Activated CD4-positive, alpha-beta memory T cell treated with anti-CD3 and anti-CD28 coated beads, Interleukin-2, amount 10 ng/mL, durations not matched to agents 7 days and 5 days (primary cell): ENCODE measurements at regions not wholly inside any gene's neighbourhood (a gene's known extent, or its start where the extent isn't known, plus 50 kb on each side); places are given as distances from the start of the nearest gene placed in this dataset.

Experiments
- CTCF ChIA-PET: fragments of 350-600 bp; sonication (Branson Sonifier 250); formaldehyde crosslinking; loops from one replicate; lab custom pipeline; 2021; ENCODE audit warnings: antibody characterized with exemption, inconsistent platforms; lab: Charles Lee
- POLR2A ChIA-PET: fragments of 350-600 bp; sonication (Branson Sonifier 250); formaldehyde crosslinking; loops from one replicate; lab custom pipeline; 2021; ENCODE audit warnings: antibody characterized with exemption; lab: Charles Lee
- DNase-seq: peaks from one replicate; pipeline ENCODE4 v3.0.0-alpha.2; 2020
- H3K27ac Mint-ChIP-seq: one replicate; pipeline ENCODE4 v1.8.0; 2021; ENCODE audit warnings: mild to moderate bottlenecking, mixed read lengths
- H3K27me3 Mint-ChIP-seq: one replicate; pipeline ENCODE4 v1.8.0; 2021; ENCODE audit warnings: mixed read lengths
- H3K36me3 Mint-ChIP-seq: one replicate; pipeline ENCODE4 v1.8.0; 2021; ENCODE audit warnings: low read depth, mixed read lengths
- H3K4me1 Mint-ChIP-seq: one replicate; pipeline ENCODE4 v1.8.0; 2021; ENCODE audit warnings: mixed read lengths
- H3K4me3 Mint-ChIP-seq: one replicate; pipeline ENCODE4 v1.8.0; 2021; ENCODE audit warnings: mild to moderate bottlenecking, mixed read lengths
- H3K9me3 Mint-ChIP-seq: one replicate; pipeline ENCODE4 v1.8.0; 2021; ENCODE audit warnings: mixed read lengths

DNA sequence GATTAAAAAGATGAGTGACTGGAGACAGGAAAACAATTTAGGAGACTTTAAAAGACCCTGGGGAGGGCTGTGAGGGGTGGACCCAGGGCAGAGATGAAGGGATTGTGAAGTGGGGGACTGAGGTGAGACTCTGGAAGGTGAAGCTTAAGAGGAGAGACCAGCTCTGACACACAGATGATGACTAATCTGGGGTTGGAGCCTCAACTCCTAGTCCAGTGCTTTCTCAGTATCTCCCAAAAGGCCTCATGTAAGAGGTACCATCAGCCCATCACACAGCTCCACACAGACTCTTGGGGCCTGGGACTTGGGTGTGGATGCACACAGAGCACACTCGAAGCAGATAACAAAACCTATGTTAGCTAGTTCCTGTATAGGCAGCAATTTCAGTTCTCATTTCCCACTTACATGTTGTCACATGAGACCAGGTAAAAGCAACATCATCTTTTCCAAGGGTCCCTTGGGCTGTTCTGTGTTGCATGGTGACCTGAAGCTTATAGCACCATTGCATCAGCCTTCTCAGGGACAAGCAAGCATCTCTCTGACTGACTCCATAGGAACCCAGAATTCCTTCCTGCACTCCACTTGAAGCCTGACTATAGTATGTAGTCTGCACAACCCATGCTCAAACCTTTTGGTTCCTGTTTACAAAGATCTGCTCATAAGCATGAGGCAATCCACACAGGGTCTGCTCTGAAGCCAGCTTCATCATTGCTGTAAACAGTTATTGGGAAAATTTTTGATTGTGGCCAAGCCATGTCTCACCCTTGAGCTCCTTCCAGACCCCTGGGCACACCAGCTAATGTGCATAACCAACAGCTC lies 88.6 kb upstream of the MYCBP2 start:
- POLR2A ChIA-PET: no interaction called here
- Mint-ChIP-seq H3K27ac (no peak overlapping the region), H3K27me3 (no peaks in the 10 kb centered on the region), H3K9me3 (no peaks in the 10 kb centered on the region), H3K4me1 (no peaks in the 10 kb centered on the region), H3K36me3 (no peaks in the 10 kb centered on the region), H3K4me3 (no peak overlapping the region)
- DNase-seq: no peak
- CTCF ChIA-PET: no interaction called here

DNA sequence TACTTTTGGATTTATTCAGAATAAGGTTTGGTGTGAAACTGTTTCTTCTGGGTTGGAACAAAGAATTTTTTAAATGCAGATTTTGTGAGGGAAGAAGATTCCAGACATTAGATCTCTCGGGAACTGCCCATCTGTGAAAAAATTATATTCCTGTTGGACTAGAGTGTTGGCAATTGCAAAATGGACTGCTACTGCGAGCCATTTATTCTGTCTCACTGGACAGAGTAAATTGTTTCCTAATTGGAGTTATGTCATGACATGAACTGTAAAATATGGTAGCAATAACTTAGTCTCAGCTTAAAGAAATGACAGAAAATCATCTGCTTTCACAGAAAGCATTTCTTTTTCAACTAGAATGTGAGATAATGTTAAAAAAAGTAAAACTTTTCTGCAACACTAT lies 86.0 kb upstream of the MYCBP2 start:
- CTCF ChIA-PET: no interaction called here

DNA sequence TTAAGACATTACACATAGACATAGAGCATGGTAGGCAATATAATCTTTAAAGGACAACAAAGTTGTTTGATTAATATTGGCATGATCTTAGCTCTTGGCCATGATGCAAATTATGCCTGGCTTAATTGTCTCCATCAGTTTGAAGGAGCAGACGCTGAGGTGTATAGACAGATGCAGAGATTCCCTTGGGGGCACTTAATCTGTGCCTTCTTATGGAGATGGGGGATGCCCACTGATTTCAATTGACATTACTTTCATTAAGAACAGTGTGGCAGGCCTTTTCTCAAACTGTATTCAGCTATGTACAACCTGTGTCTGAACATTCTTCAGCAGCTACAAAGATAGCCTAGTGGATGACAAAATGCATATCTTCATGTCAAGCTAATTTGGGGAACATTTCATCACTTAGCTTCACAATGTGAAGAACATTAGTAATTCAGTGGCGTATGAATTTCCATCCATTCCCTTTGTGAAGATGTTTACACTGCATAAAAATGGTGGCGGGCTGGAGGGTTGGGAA lies 85.3 kb upstream of the MYCBP2 start:
- H3K4me3 Mint-ChIP-seq: no peak overlapping the region
- no peaks in the 10 kb centered on the region for H3K36me3 Mint-ChIP-seq
- H3K9me3 Mint-ChIP-seq: no peaks in the 10 kb centered on the region
- no peaks in the 10 kb centered on the region for H3K27me3 Mint-ChIP-seq
- no peak overlapping the region for H3K27ac Mint-ChIP-seq
- POLR2A ChIA-PET: no interaction called here
- no peaks in the 10 kb centered on the region for H3K4me1 Mint-ChIP-seq
- CTCF ChIA-PET: interaction anchor here (1.0 kb wide), 1 partner anchor 66 kb away, joined by 3 read pairs; no protein-coding TSS in a partner anchor
- DNase-seq: no peak

More for the DNA sequence above, 86.0 kb upstream of the MYCBP2 start:
- no peaks in the 10 kb centered on the region for H3K4me1 Mint-ChIP-seq
- DNase-seq: no peak
- POLR2A ChIA-PET: no interaction called here
- no peak overlapping the region for H3K4me3 Mint-ChIP-seq
- no peaks in the 10 kb centered on the region for H3K9me3 Mint-ChIP-seq
- H3K36me3 Mint-ChIP-seq: no peaks in the 10 kb centered on the region
- no peak overlapping the region for H3K27ac Mint-ChIP-seq
- no peaks in the 10 kb centered on the region for H3K27me3 Mint-ChIP-seq

DNA sequence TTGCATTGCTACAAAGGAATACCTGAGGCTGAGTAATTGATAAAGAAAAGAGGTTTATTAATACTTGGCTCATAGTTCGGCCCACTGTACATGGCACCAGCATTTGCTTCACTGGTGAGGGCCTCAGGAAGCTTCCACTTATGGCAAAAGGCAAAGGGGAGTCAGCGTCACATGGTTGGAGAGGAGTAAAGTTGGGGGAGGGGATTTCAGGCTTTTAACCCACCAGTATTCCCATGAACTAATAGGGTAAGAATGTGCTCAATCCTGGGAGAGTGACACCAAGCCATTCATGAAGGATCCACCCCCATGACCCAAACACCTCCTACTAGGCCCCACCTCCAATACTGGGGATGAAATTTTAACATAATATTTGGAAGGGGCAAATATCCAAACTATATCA lies 82.5 kb upstream of the MYCBP2 start:
- Mint-ChIP-seq H3K4me3 (no peak overlapping the region), H3K27ac (no peak overlapping the region), H3K4me1 (no peaks in the 10 kb centered on the region), H3K36me3 (no peaks in the 10 kb centered on the region), H3K27me3 (no peaks in the 10 kb centered on the region), H3K9me3 (no peaks in the 10 kb centered on the region)
- DNase-seq: no peak
- CTCF ChIA-PET: no interaction called here
- POLR2A ChIA-PET: no interaction called here

DNA sequence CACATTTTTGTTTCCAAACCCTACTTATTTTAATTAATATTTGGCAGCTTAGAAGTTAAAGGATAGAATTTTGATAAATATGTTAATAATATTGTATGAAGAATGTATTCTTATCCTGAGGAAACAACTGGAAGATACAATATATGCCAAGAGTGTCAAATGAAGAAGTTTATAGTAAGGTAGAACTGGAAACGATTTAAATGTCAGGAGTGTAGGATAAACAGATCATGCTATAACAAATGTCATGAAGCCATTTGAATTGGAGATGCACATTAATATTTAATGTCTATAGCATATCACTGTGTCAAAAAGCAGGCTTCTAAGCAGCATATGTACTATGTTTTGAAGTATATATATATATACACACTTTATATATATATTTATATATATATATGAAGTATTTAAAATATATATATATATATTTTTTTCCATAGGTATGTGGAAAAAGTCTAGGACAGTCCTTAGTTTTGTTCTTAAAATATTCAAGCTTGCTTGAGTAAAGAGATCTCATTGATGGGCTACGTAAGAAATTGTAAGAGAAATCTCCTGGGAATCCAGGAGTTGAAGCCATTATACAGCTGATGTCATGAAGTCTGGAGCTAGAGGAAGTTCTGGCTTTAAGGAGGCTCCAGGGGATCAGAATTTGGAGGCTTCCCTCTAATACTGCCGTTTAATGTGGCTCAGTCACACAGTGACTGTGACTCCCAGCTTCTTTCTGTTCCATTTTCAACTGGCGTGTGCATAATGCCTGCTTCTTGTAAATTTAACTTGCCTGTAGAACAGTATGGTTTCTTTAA lies 79.9 kb upstream of the MYCBP2 start:
- H3K27me3 Mint-ChIP-seq: no peaks in the 10 kb centered on the region
- no peak for DNase-seq
- no peaks in the 10 kb centered on the region for H3K36me3 Mint-ChIP-seq
- no peak overlapping the region for H3K4me3 Mint-ChIP-seq
- H3K27ac Mint-ChIP-seq: no peak overlapping the region
- ChIA-PET POLR2A (no interaction called here), CTCF (no interaction called here)
- no peaks in the 10 kb centered on the region for H3K4me1 Mint-ChIP-seq
- H3K9me3 Mint-ChIP-seq: no peaks in the 10 kb centered on the region

DNA sequence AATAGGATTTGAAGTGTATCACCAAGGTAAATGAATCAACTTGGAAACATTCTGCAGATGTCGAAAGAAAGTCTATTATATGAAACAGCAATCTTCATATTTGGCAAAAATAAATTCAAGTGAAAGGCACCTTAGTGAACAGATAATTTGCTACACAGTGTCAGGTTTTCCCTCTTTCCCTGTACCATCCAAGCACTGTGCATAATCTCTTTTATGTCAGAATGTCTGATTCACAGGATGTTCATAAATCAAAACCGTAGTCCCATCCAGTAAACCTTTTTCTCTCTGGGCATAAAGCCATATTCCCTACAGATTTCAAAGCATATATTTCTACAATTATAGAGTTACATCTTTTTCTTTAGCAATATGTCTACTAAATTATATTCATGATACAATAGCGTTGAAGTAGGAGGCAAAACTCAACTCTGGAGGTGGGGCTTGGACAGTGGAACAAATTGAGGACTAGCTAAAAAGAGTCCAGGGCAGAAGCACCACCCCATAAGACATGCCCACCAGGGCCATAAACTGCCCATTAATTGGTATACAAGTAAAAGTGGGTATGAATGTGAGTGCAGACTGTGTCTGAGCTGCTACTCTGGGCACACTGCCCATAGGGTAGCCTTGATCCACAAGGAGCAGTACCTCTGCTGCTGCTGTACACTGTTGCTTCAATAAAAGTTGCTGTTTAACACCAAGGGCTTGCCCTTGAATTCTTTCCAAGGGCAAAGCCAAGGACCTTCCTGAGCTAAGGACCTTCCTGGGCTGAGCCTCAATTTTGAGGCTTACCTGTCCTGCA lies 72.1 kb upstream of the MYCBP2 start:
- no peak overlapping the region for H3K4me3 Mint-ChIP-seq
- H3K36me3 Mint-ChIP-seq: no peaks in the 10 kb centered on the region
- POLR2A ChIA-PET: no interaction called here
- H3K4me1 Mint-ChIP-seq: no peaks in the 10 kb centered on the region
- H3K27me3 Mint-ChIP-seq: peaks cover 3% of the 10 kb centered on the region
- no peaks in the 10 kb centered on the region for H3K9me3 Mint-ChIP-seq
- no peak overlapping the region for H3K27ac Mint-ChIP-seq
- CTCF ChIA-PET: interaction anchor here (0.5 kb wide), 1 partner anchor 257 kb away, joined by 3 read pairs; no protein-coding TSS in a partner anchor
- DNase-seq: no peak

DNA sequence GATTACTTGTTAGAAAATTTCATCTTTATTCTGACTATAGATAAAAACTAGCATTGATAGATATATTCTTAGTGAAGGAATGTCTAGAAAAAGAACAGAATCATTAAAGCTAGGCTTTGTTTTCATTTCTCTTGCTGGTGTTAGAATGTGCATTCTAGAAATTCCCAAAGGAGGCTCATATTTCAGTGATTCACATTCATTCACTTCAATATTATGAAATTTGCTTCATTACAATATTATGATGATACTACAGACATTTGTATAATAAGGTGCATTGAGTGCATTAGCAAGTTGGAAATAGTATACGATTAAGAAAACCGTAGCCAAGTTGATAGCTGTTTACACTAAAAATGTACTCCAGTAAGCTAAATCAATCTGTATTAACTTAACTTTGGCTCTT lies 70.7 kb upstream of the MYCBP2 start:
- ChIA-PET CTCF (interaction anchor here (1.1 kb wide), 1 partner anchor 29 kb away, joined by 3 read pairs; no protein-coding TSS in a partner anchor), POLR2A (no interaction called here)
- peaks cover 7% of the 10 kb centered on the region for H3K4me1 Mint-ChIP-seq
- DNase-seq: no peak
- peaks cover 3% of the 10 kb centered on the region for H3K27me3 Mint-ChIP-seq
- H3K36me3 Mint-ChIP-seq: no peaks in the 10 kb centered on the region
- no peak overlapping the region for H3K4me3 Mint-ChIP-seq
- H3K9me3 Mint-ChIP-seq: no peaks in the 10 kb centered on the region
- H3K27ac Mint-ChIP-seq: no peak overlapping the region

DNA sequence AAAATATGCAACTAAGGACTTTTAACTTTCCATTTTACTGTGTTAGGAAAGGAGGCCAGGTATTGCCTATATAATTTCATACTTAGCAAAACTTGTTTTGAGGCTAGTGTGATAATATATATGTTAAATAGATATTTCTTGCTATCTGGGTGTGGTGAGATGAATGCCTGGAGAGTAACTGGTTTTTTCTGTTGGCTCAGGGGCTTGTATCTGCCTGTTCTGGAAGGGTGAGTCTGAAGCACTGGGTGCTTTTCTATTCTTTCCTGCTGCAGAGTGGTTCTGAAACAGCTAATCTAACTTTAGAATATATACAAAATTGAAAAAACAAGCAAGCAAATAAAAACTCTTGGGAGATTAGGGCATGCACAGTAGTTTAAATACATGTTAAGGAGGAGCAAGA lies 64.6 kb upstream of the MYCBP2 start:
- CTCF ChIA-PET: no interaction called here
- no peak overlapping the region for H3K27ac Mint-ChIP-seq
- no peaks in the 10 kb centered on the region for H3K36me3 Mint-ChIP-seq
- no peaks in the 10 kb centered on the region for H3K9me3 Mint-ChIP-seq
- no peak for DNase-seq
- H3K27me3 Mint-ChIP-seq: peaks cover 3% of the 10 kb centered on the region
- H3K4me1 Mint-ChIP-seq: peaks cover 21% of the 10 kb centered on the region
- POLR2A ChIA-PET: no interaction called here
- H3K4me3 Mint-ChIP-seq: no peak overlapping the region

DNA sequence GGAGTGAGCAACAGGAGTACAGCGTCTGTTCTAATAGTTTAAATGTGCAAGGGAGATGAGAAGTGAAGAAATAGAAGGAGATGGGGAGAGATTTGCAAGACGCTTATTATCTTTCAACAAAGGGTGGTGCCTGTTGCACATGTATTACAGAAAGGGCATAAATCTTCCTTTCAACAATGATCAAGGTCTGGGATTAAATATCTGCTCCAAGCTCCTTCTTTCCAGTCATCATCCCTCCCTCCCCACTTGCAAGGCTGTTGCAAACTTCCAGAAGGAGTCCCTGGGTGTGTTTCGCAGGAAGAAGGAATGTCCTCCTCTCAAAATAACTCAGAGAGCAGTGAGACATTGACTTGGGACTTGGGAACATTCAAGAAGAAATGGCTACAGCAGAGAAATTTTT lies 63.5 kb upstream of the MYCBP2 start:
- peaks cover 3% of the 10 kb centered on the region for H3K27me3 Mint-ChIP-seq
- H3K9me3 Mint-ChIP-seq: no peaks in the 10 kb centered on the region
- CTCF ChIA-PET: interaction anchor here (1.5 kb wide), 1 partner anchor 88 kb away, joined by 3 read pairs; no protein-coding TSS in a partner anchor
- H3K4me3 Mint-ChIP-seq: no peak overlapping the region
- no peak for DNase-seq
- H3K4me1 Mint-ChIP-seq: peaks cover 21% of the 10 kb centered on the region
- no peak overlapping the region for H3K27ac Mint-ChIP-seq
- H3K36me3 Mint-ChIP-seq: no peaks in the 10 kb centered on the region
- POLR2A ChIA-PET: no interaction called here

DNA sequence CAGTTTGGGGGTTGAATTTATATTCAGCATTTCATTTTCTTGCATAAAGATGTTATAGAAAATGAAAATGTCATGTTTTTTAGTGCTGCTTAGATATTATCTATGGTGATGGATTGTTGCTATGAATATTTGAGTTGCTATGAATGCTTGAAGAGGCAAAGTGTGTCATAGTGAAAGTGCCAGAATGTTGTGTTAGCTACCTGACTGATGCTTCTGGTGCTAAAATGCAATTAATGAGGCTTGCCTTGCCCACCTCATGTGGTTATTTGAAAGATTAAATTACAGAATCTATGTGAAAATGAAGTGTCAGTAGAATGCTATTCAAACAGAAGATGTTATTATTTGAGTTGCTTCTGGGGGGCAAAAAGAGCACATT lies 62.7 kb upstream of the MYCBP2 start:
- Mint-ChIP-seq H3K4me3 (no peak overlapping the region), H3K27ac (no peak overlapping the region), H3K27me3 (peaks cover 3% of the 10 kb centered on the region), H3K9me3 (no peaks in the 10 kb centered on the region), H3K4me1 (peaks cover 21% of the 10 kb centered on the region), H3K36me3 (no peaks in the 10 kb centered on the region)
- ChIA-PET POLR2A (interaction anchor here (1.4 kb wide), 1 partner anchor 60 kb away, joined by 5 read pairs; no protein-coding TSS in a partner anchor), CTCF (interaction anchor here (1.5 kb wide), 1 partner anchor 89 kb away, joined by 3 read pairs; no protein-coding TSS in a partner anchor)
- DNase-seq: no peak

DNA sequence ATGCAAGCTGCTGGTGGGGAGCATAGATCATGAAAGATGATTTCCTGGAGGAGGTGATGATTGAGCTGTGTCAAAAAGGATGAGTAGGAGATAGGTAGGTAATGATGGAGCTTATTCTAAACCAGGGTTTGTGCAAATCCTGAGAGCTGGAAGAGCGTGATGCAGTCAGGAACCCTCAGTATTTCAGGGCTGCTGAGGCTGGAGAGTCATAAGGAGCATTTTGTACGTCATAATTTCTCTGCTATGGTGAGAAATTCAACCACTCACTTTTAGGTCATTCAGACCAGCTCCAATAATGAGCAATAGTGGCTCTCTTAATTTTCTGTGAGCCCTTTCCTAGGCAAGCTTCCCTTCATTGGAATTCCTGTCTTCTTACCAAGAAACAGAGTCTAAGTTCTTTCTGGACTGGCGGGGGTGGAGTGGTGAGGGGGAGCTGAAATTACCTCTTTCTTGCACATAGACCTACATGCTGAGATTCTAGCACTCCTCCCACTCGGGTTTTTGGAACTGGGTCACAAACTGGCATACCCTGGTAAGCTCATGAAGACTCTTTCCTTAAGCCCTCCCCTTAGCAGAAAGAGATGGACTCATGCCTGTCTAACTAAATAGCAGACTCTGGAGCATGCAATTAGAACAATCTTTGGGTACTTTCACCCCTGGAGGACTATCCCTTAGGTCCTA lies 62.2 kb upstream of the MYCBP2 start:
- no peak for DNase-seq
- Mint-ChIP-seq H3K4me3 (no peak overlapping the region), H3K36me3 (no peaks in the 10 kb centered on the region), H3K9me3 (no peaks in the 10 kb centered on the region), H3K27me3 (peaks cover 3% of the 10 kb centered on the region), H3K27ac (no peak overlapping the region), H3K4me1 (peaks cover 21% of the 10 kb centered on the region)
- CTCF ChIA-PET: no interaction called here
- POLR2A ChIA-PET: interaction anchor here (1.4 kb wide), 1 partner anchor 60 kb away, joined by 5 read pairs; no protein-coding TSS in a partner anchor

DNA sequence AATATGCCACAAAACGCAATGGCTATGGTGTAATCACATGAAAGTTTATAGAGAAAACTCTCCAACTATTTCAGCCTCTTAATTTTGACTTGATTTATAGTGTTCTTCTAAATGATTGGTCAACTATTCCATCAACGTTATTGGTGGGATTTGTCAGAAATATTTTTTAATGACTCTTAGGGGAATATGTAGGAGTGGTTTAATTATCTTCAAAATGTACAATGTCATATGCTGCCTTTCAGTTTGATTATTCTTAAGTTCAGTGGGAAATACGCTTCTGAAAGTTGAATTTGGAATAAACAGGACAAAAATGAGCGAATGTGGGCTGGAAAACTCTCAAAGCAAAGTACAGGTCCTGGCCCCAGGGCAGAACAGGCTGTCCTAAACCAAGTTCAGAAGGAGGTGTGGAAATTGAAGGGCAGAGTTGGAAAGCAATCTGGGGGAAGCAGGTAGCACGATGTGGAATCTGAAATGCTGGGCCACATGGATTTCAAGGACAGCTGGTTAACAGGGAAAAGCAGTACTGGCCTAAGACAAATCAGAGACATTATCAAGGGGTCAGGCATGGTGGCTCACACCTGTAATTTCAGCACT lies 60.8 kb upstream of the MYCBP2 start:
- peaks cover 5% of the 10 kb centered on the region for H3K27me3 Mint-ChIP-seq
- no peak overlapping the region for H3K27ac Mint-ChIP-seq
- POLR2A ChIA-PET: no interaction called here
- H3K4me3 Mint-ChIP-seq: no peak overlapping the region
- H3K9me3 Mint-ChIP-seq: no peaks in the 10 kb centered on the region
- peaks cover 14% of the 10 kb centered on the region for H3K4me1 Mint-ChIP-seq
- DNase-seq: no peak
- no peaks in the 10 kb centered on the region for H3K36me3 Mint-ChIP-seq
- CTCF ChIA-PET: no interaction called here
